Body of pancreas (tissue), 4 donors: ENCODE measurements at regions not wholly inside any gene's neighbourhood (a gene's known extent, or its start where the extent isn't known, plus 50 kb on each side); places are given as distances from the start of the nearest gene placed in this dataset.

ENCODE experiments used
- POLR2A ChIP-seq, 3 donors: fragments of 450-650 bp; IDR thresholded peaks; one replicate each; pipeline ENCODE4 v1.6.1; 2016; ENCODE audit warnings: antibody characterized with exemption in 3 of 3, mild to moderate bottlenecking in 2 of 3
- TF ChIP-seq, protein P1 (sequence below), 7 experiments: fragments of 450-650 bp in 4 of 7; fragments of 200-600 bp in 3 of 7; sonication (generic) in 3 of 7; IDR thresholded peaks; one replicate each; pipeline ENCODE4 v1.5.1; 2016 to 2019; ENCODE audit warnings: antibody characterized with exemption in 7 of 7

- TF ChIP-seq, protein P1, sequence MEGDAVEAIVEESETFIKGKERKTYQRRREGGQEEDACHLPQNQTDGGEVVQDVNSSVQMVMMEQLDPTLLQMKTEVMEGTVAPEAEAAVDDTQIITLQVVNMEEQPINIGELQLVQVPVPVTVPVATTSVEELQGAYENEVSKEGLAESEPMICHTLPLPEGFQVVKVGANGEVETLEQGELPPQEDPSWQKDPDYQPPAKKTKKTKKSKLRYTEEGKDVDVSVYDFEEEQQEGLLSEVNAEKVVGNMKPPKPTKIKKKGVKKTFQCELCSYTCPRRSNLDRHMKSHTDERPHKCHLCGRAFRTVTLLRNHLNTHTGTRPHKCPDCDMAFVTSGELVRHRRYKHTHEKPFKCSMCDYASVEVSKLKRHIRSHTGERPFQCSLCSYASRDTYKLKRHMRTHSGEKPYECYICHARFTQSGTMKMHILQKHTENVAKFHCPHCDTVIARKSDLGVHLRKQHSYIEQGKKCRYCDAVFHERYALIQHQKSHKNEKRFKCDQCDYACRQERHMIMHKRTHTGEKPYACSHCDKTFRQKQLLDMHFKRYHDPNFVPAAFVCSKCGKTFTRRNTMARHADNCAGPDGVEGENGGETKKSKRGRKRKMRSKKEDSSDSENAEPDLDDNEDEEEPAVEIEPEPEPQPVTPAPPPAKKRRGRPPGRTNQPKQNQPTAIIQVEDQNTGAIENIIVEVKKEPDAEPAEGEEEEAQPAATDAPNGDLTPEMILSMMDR (IDR thresholded peaks at IDR 0.05), result no peak
- no peak for TF ChIP-seq POLR2A (IDR thresholded peaks at IDR 0.05)
Observed at GRCh38 chr2:78654941-78655340, 370.6 kb upstream of the REG3G start.
